Caco-2 (cell line): ENCODE measurements at regions not wholly inside any gene's neighbourhood (a gene's known extent, or its start where the extent isn't known, plus 50 kb on each side); places are given as distances from the start of the nearest gene placed in this dataset.

Source experiments
- BruUV-seq: library from RNA; stranded (reverse); fragments of 400-500 nt; replicated peaks from 2 replicates; lab custom pipeline; 2021; lab: Mats Ljungman, UMichigan
- CTCF ChIA-PET: fragments of 300-600 bp; sonication (Branson Sonifier 250); formaldehyde crosslinking; loops from one replicate; lab custom pipeline; 2022; ENCODE audit warnings: antibody characterized with exemption; lab: Charles Lee
- POLR2A ChIA-PET: fragments of 300-600 bp; sonication (Branson Sonifier 250); formaldehyde crosslinking; loops from one replicate; lab custom pipeline; 2022; ENCODE audit warnings: antibody characterized with exemption; lab: Charles Lee
- DNase-seq, 2 experiments: peaks; one replicate each; pipeline versions ENCODE4 v3.0.0 to v3.0.0-alpha.2; 2020 to 2022
- H3K27me3 ChIP-seq: replicated peaks from 2 replicates; pipeline ENCODE4 v1.6.0; 2011; ENCODE audit warnings: low read length; ENCODE audit not compliant: control insufficient read depth, insufficient read depth
- H3K36me3 ChIP-seq: 2 replicates; pipeline ENCODE4 v1.5.1; 2011; ENCODE audit warnings: low read length; ENCODE audit not compliant: control insufficient read depth, insufficient read depth
- H3K4me1 ChIP-seq: fragments of 250-450 bp; sonication (Bioruptor Pico); 2 replicates; pipeline ENCODE4 v1.5.1; 2020; ENCODE audit warnings: mild to moderate bottlenecking
- H3K4me3 ChIP-seq: 2 replicates; pipeline ENCODE4 v1.5.1; 2011; ENCODE audit warnings: low read depth, mild to moderate bottlenecking, control low read depth, low read length
- H3K9me3 ChIP-seq: fragments of 250-450 bp; sonication (Bioruptor Pico); 2 replicates; pipeline ENCODE4 v1.5.1; 2020; ENCODE audit warnings: mild to moderate bottlenecking, moderate library complexity
- H3K27ac Mint-ChIP-seq: one replicate; pipeline ENCODE4 v1.8.0; 2022; ENCODE audit warnings: mixed read lengths; ENCODE audit not compliant: unreplicated experiment
- H3K27me3 Mint-ChIP-seq: one replicate; pipeline ENCODE4 v1.8.0; 2022; ENCODE audit warnings: mixed read lengths; ENCODE audit not compliant: insufficient read depth, unreplicated experiment
- H3K36me3 Mint-ChIP-seq: one replicate; pipeline ENCODE4 v1.8.0; 2022; ENCODE audit warnings: mild to moderate bottlenecking, mixed read lengths; ENCODE audit not compliant: insufficient read depth, unreplicated experiment
- H3K4me1 Mint-ChIP-seq: one replicate; pipeline ENCODE4 v1.8.0; 2022; ENCODE audit warnings: low read depth, mixed read lengths; ENCODE audit not compliant: unreplicated experiment
- H3K4me3 Mint-ChIP-seq: one replicate; pipeline ENCODE4 v1.8.0; 2022; ENCODE audit warnings: mild to moderate bottlenecking, moderate library complexity, mixed read lengths; ENCODE audit not compliant: unreplicated experiment
- H3K9me3 Mint-ChIP-seq: one replicate; pipeline ENCODE4 v1.8.0; 2022; ENCODE audit warnings: mixed read lengths; ENCODE audit not compliant: unreplicated experiment
- CTCF ChIP-seq, 2 experiments: fragments of 200-600 bp in 1 of 2; IDR thresholded peaks; 1 replicate in 1 of 2; 2 replicates in 1 of 2; pipeline versions ENCODE4 v1.5.1 to v1.8.0; 2011 to 2022; ENCODE audit warnings: antibody characterized with exemption in 1 of 2, control low read depth in 1 of 2, inconsistent platforms in 1 of 2, low read depth in 1 of 2, low read length in 1 of 2, mild to moderate bottlenecking in 1 of 2, moderate library complexity in 1 of 2; ENCODE audit not compliant: insufficient read depth in 1 of 2, severe bottlenecking in 1 of 2, unreplicated experiment in 1 of 2
- intact Hi-C: fragments of 100-400 bp; cut with micrococcal nuclease; formaldehyde crosslinking; loops from one replicate; pipeline ENCODE4 v1.10.0; 2022; ENCODE audit not compliant: unreplicated experiment

- no peaks in the 10 kb centered on the region for H3K9me3 ChIP-seq
Measured at GRCh38 chr15:87573039-87573438, 683.5 kb downstream of the NTRK3 start.

GRCh38 chr15:87572381-87572910 is 684.1 kb downstream of the NTRK3 start:
- peaks cover 7% of the 10 kb centered on the region for H3K4me1 Mint-ChIP-seq
- no peaks in the 10 kb centered on the region for H3K9me3 ChIP-seq
- no peak overlapping the region for H3K4me3 ChIP-seq
- no peaks in the 10 kb centered on the region for H3K4me1 ChIP-seq
- no peaks in the 10 kb centered on the region for H3K36me3 Mint-ChIP-seq
- ChIA-PET POLR2A (no interaction called here), CTCF (no interaction called here)
- no peak overlapping the region for H3K27ac Mint-ChIP-seq
- H3K27me3 ChIP-seq, result no peaks in the 10 kb centered on the region
- peak in 1 of 2 experiments; percentile 35 for DNase-seq
- no TSS peak for BruUV-seq
- intact Hi-C loops, result no loop called here
- H3K27me3 Mint-ChIP-seq, result peaks cover 4% of the 10 kb centered on the region
- no peak for TF ChIP-seq CTCF (IDR thresholded peaks at IDR 0.05; ENCODE audit: insufficient read depth in 1 of 2, low read depth in 1 of 2, low read length in 1 of 2, severe bottlenecking in 1 of 2, unreplicated experiment in 1 of 2)
- no peaks in the 10 kb centered on the region for H3K36me3 ChIP-seq
- H3K9me3 Mint-ChIP-seq, result no peaks in the 10 kb centered on the region
- no peak overlapping the region for H3K4me3 Mint-ChIP-seq

More at GRCh38 chr15:87573039-87573438, 683.5 kb downstream of the NTRK3 start:
- H3K9me3 Mint-ChIP-seq, result no peaks in the 10 kb centered on the region
- POLR2A ChIA-PET, result no interaction called here
- no peak overlapping the region for H3K4me3 ChIP-seq
- H3K4me1 Mint-ChIP-seq, result peaks cover 9% of the 10 kb centered on the region
- no TSS peak for BruUV-seq
- no peaks in the 10 kb centered on the region for H3K36me3 Mint-ChIP-seq
- TF ChIP-seq CTCF (IDR thresholded peaks at IDR 0.05; ENCODE audit: insufficient read depth in 1 of 2, low read depth in 1 of 2, low read length in 1 of 2, severe bottlenecking in 1 of 2, unreplicated experiment in 1 of 2), result no peak
- no peak for DNase-seq
- no peaks in the 10 kb centered on the region for H3K4me1 ChIP-seq
- H3K4me3 Mint-ChIP-seq, result no peak overlapping the region
- H3K27ac Mint-ChIP-seq, result no peak overlapping the region
- peaks cover 4% of the 10 kb centered on the region for H3K27me3 Mint-ChIP-seq
- H3K36me3 ChIP-seq, result no peaks in the 10 kb centered on the region
- intact Hi-C loops, result no loop called here
- H3K27me3 ChIP-seq, result no peaks in the 10 kb centered on the region
- CTCF ChIA-PET, result no interaction called here

GRCh38 chr15:87570206-87570605 is 686.3 kb downstream of the NTRK3 start:
- Mint-ChIP-seq H3K4me1 (peaks cover 7% of the 10 kb centered on the region), H3K27ac (no peak overlapping the region), H3K4me3 (no peak overlapping the region), H3K9me3 (no peaks in the 10 kb centered on the region), H3K27me3 (peaks cover 8% of the 10 kb centered on the region), H3K36me3 (no peaks in the 10 kb centered on the region)
- no TSS peak for BruUV-seq
- H3K9me3 ChIP-seq, result no peaks in the 10 kb centered on the region
- ChIA-PET CTCF (no interaction called here), POLR2A (no interaction called here)
- no peak overlapping the region for H3K4me3 ChIP-seq
- no peaks in the 10 kb centered on the region for H3K27me3 ChIP-seq
- intact Hi-C loops, result no loop called here
- H3K36me3 ChIP-seq, result no peaks in the 10 kb centered on the region
- H3K4me1 ChIP-seq, result no peaks in the 10 kb centered on the region
- TF ChIP-seq CTCF (IDR thresholded peaks at IDR 0.05; ENCODE audit: insufficient read depth in 1 of 2, low read depth in 1 of 2, low read length in 1 of 2, severe bottlenecking in 1 of 2, unreplicated experiment in 1 of 2), result no peak
- DNase-seq, result no peak
